Liver (tissue), 8 donors: ENCODE measurements at regions not wholly inside any gene's neighbourhood (a gene's known extent, or its start where the extent isn't known, plus 50 kb on each side); places are given as distances from the start of the nearest gene placed in this dataset.

ENCODE experiments used
- DNase-seq: peaks from one replicate; pipeline ENCODE4 v3.0.0-alpha.2; 2017; ENCODE audit warnings: low spot score
- H3K27ac ChIP-seq, 2 donors: one replicate each; pipeline ENCODE4 v1.7.0; 2013; ENCODE audit warnings: inconsistent platforms in 2 of 2, low read length in 2 of 2, control low read depth in 1 of 2, low read depth in 1 of 2, mild to moderate bottlenecking in 1 of 2
- H3K27me3 ChIP-seq, 4 donors: one replicate each; pipeline versions ENCODE4 v1.6.1 to v1.7.0; 2013; ENCODE audit warnings: low read length in 3 of 4, inconsistent platforms in 1 of 4, mild to moderate bottlenecking in 1 of 4, moderate library complexity in 1 of 4; ENCODE audit not compliant: control insufficient read depth in 4 of 4, insufficient read depth in 4 of 4
- H3K36me3 ChIP-seq, 4 donors: one replicate each; pipeline versions ENCODE4 v1.6.1 to v1.7.0; 2013; ENCODE audit warnings: low read length in 3 of 4, mild to moderate bottlenecking in 3 of 4, low read depth in 1 of 4, moderate library complexity in 1 of 4; ENCODE audit not compliant: control insufficient read depth in 4 of 4, insufficient read depth in 3 of 4
- H3K4me1 ChIP-seq, 4 donors: one replicate each; pipeline versions ENCODE4 v1.6.1 to v1.7.0; 2013; ENCODE audit warnings: low read length in 3 of 4, mild to moderate bottlenecking in 3 of 4, moderate library complexity in 1 of 4; ENCODE audit not compliant: control insufficient read depth in 4 of 4, insufficient read depth in 4 of 4
- H3K4me3 ChIP-seq, 3 donors: one replicate each; pipeline versions ENCODE4 v1.6.1 to v1.7.0; 2013; ENCODE audit warnings: low read length in 3 of 3, control low read depth in 1 of 3, low read depth in 1 of 3, mild to moderate bottlenecking in 1 of 3
- H3K9ac ChIP-seq, 2 donors: one replicate each; pipeline ENCODE4 v1.7.0; 2013; ENCODE audit warnings: low read length in 2 of 2, mild to moderate bottlenecking in 2 of 2, moderate library complexity in 2 of 2, control low read depth in 1 of 2, low read depth in 1 of 2
- H3K9me3 ChIP-seq, 4 donors: one replicate each; pipeline versions ENCODE4 v1.6.1 to v1.7.0; 2013; ENCODE audit warnings: low read length in 3 of 4; ENCODE audit not compliant: control insufficient read depth in 4 of 4
- ATF3 ChIP-seq: IDR thresholded peaks from 2 replicates; pipeline ENCODE4 v1.6.1; 2016; ENCODE audit warnings: antibody characterized with exemption
- EGR1 ChIP-seq, 2 donors: IDR thresholded peaks; 2 replicates each; pipeline ENCODE4 v1.6.1; 2016 to 2018; ENCODE audit warnings: antibody characterized with exemption in 2 of 2, low read depth in 2 of 2
- FOXA1 ChIP-seq: IDR thresholded peaks from 2 replicates; pipeline ENCODE4 v1.6.1; 2016; ENCODE audit warnings: antibody characterized with exemption
- FOXA2 ChIP-seq: IDR thresholded peaks from 2 replicates; pipeline ENCODE4 v1.6.1; 2016; ENCODE audit warnings: antibody characterized with exemption
- GABPA ChIP-seq, 2 donors: IDR thresholded peaks in 1 of 2; conservative IDR thresholded peaks in 1 of 2; 2 replicates each; pipeline ENCODE4 v1.6.1; 2016; ENCODE audit warnings: antibody characterized with exemption in 2 of 2, mild to moderate bottlenecking in 1 of 2, moderate library complexity in 1 of 2
- HNF4A ChIP-seq, 2 donors: conservative IDR thresholded peaks; 2 replicates each; pipeline ENCODE4 v1.6.1; 2016; ENCODE audit warnings: antibody characterized with exemption in 2 of 2, mild to moderate bottlenecking in 2 of 2
- HNF4G ChIP-seq: IDR thresholded peaks from 2 replicates; pipeline ENCODE4 v1.6.1; 2016; ENCODE audit warnings: antibody characterized with exemption
- JUND ChIP-seq, 2 donors: IDR thresholded peaks; 2 replicates each; pipeline ENCODE4 v1.6.1; 2016; ENCODE audit warnings: antibody characterized with exemption in 2 of 2
- MAX ChIP-seq: IDR thresholded peaks from 2 replicates; pipeline ENCODE4 v1.6.1; 2016; ENCODE audit warnings: antibody characterized with exemption
- NR2F2 ChIP-seq: IDR thresholded peaks from 2 replicates; pipeline ENCODE4 v1.6.1; 2016; ENCODE audit warnings: antibody characterized with exemption
- RAD21 ChIP-seq, 2 donors: IDR thresholded peaks; 2 replicates each; pipeline ENCODE4 v1.6.1; 2016; ENCODE audit warnings: antibody characterized with exemption in 2 of 2, mild to moderate bottlenecking in 2 of 2
- REST ChIP-seq: IDR thresholded peaks from 2 replicates; pipeline ENCODE4 v1.6.1; 2016; ENCODE audit warnings: antibody characterized with exemption, mild to moderate bottlenecking
- RXRA ChIP-seq, 2 donors: IDR thresholded peaks; 2 replicates each; pipeline ENCODE4 v1.6.1; 2017 to 2018; ENCODE audit warnings: antibody characterized with exemption in 2 of 2, mild to moderate bottlenecking in 1 of 2
- SP1 ChIP-seq: IDR thresholded peaks from 2 replicates; pipeline ENCODE4 v1.6.1; 2018; ENCODE audit warnings: antibody characterized with exemption, mild to moderate bottlenecking
- TAF1 ChIP-seq: conservative IDR thresholded peaks from 2 replicates; pipeline ENCODE4 v1.6.1; 2016; ENCODE audit warnings: antibody characterized with exemption, mild to moderate bottlenecking
- YY1 ChIP-seq: IDR thresholded peaks from 2 replicates; pipeline ENCODE4 v1.6.1; 2016; ENCODE audit warnings: antibody characterized with exemption, mild to moderate bottlenecking
- WGBS: extraction: QIAGEN DNeasy Blood & Tissue Kit; methylation state at CpG from one replicate; pipeline ENCODE4 v1.1.7; 2013; 5-methylcytosine and 5-hydroxymethylcytosine counted together
- TF ChIP-seq, protein P1 (sequence below): IDR thresholded peaks from 2 replicates; pipeline ENCODE4 v1.6.1; 2016; ENCODE audit warnings: antibody characterized with exemption
- TF ChIP-seq, protein P2 (sequence below): fragments of 150-350 bp; IDR thresholded peaks from 2 replicates; pipeline ENCODE4 v1.5.1; 2017; ENCODE audit warnings: improper control_type of control experiment, low read depth, low read length; ENCODE audit not compliant: missing input control
- donor health status: healthy.
- donor health status: healthy.
- donor health status: healthy.
- donor health status: healthy.
- donor health status: healthy.

- Histone ChIP-seq H3K36me3 (no peaks in the 10 kb centered on the region), H3K9me3 (no peaks in the 10 kb centered on the region), H3K4me3 (no peak overlapping the region), H3K27me3 (no peaks in the 10 kb centered on the region), H3K4me1 (no peaks in the 10 kb centered on the region), H3K27ac (no peak overlapping the region), H3K9ac (no peak overlapping the region)
- no peak for DNase-seq
- TF ChIP-seq TAF1, result no peak
- no peak for TF ChIP-seq HNF4A (conservative IDR thresholded peaks at IDR 0.05)
- TF ChIP-seq EGR1 (IDR thresholded peaks at IDR 0.05; ENCODE audit: low read depth in 2 of 2), result no peak
- no peak for TF ChIP-seq MAX
- no peak for TF ChIP-seq JUND (IDR thresholded peaks at IDR 0.05)
- TF ChIP-seq SP1, result no peak
- no peak for TF ChIP-seq RXRA (IDR thresholded peaks at IDR 0.05)
- no peak for TF ChIP-seq NR2F2
- TF ChIP-seq ATF3, result no peak
- TF ChIP-seq, protein P1, sequence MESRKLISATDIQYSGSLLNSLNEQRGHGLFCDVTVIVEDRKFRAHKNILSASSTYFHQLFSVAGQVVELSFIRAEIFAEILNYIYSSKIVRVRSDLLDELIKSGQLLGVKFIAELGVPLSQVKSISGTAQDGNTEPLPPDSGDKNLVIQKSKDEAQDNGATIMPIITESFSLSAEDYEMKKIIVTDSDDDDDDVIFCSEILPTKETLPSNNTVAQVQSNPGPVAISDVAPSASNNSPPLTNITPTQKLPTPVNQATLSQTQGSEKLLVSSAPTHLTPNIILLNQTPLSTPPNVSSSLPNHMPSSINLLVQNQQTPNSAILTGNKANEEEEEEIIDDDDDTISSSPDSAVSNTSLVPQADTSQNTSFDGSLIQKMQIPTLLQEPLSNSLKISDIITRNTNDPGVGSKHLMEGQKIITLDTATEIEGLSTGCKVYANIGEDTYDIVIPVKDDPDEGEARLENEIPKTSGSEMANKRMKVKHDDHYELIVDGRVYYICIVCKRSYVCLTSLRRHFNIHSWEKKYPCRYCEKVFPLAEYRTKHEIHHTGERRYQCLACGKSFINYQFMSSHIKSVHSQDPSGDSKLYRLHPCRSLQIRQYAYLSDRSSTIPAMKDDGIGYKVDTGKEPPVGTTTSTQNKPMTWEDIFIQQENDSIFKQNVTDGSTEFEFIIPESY, result no peak
- no peak for TF ChIP-seq HNF4G
- no peak for TF ChIP-seq REST
- no peak for TF ChIP-seq RAD21 (IDR thresholded peaks at IDR 0.05)
- TF ChIP-seq FOXA2, result no peak
- TF ChIP-seq, protein P2, sequence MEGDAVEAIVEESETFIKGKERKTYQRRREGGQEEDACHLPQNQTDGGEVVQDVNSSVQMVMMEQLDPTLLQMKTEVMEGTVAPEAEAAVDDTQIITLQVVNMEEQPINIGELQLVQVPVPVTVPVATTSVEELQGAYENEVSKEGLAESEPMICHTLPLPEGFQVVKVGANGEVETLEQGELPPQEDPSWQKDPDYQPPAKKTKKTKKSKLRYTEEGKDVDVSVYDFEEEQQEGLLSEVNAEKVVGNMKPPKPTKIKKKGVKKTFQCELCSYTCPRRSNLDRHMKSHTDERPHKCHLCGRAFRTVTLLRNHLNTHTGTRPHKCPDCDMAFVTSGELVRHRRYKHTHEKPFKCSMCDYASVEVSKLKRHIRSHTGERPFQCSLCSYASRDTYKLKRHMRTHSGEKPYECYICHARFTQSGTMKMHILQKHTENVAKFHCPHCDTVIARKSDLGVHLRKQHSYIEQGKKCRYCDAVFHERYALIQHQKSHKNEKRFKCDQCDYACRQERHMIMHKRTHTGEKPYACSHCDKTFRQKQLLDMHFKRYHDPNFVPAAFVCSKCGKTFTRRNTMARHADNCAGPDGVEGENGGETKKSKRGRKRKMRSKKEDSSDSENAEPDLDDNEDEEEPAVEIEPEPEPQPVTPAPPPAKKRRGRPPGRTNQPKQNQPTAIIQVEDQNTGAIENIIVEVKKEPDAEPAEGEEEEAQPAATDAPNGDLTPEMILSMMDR, result no peak
- no peak for TF ChIP-seq FOXA1
- TF ChIP-seq YY1, result no peak
- no peak for TF ChIP-seq GABPA (IDR thresholded peaks at IDR 0.05 in 1 of 2, conservative IDR thresholded peaks at IDR 0.05 in 1 of 2)
- 74% methylated on average over 1 of the region's 1 CpG for WGBS
Measured at GRCh38 chr5:153043886-153044285, 446.6 kb upstream of the GRIA1 start.
